Body of pancreas (tissue), 4 donors: ENCODE measurements at regions not wholly inside any gene's neighbourhood (a gene's known extent, or its start where the extent isn't known, plus 50 kb on each side); places are given as distances from the start of the nearest gene placed in this dataset.

Experiments used
- ATAC-seq: fragments of 150-250 bp; one replicate; pipeline ENCODE4 v1.9.1; 2016
- DNase-seq, 4 donors: peaks; one replicate each; pipeline ENCODE4 v3.0.0-alpha.2; 2019
- H3K27ac ChIP-seq, 4 donors: fragments of 200-600 bp; sonication (generic); 1 replicate in 3 of 4; 2 replicates in 1 of 4; pipeline versions ENCODE4 v1.5.1 to v1.6.1; 2016 to 2019; ENCODE audit warnings: mild to moderate bottlenecking in 1 of 4, mixed read lengths in 1 of 4, moderate library complexity in 1 of 4
- H3K27me3 ChIP-seq, 2 donors: fragments of 200-600 bp; sonication (generic); one replicate each; pipeline ENCODE4 v1.6.0; 2016; ENCODE audit warnings: mild to moderate bottlenecking in 1 of 2
- H3K36me3 ChIP-seq, 2 donors: fragments of 200-600 bp; sonication (generic); replicated peaks in 1 of 2; 2 replicates each; pipeline ENCODE4 v1.5.1; 2016; ENCODE audit warnings: low read depth in 2 of 2; ENCODE audit not compliant: insufficient read depth in 1 of 2
- H3K4me1 ChIP-seq: fragments of 200-600 bp; sonication (generic); one replicate; pipeline ENCODE4 v1.6.0; 2016
- H3K4me3 ChIP-seq, 2 donors: fragments of 200-600 bp; sonication (generic); 1 replicate in 1 of 2; 2 replicates in 1 of 2; pipeline ENCODE4 v1.5.1; 2016 to 2019
- H3K9me3 ChIP-seq, 3 donors: fragments of 200-600 bp; sonication (generic); 1 replicate in 2 of 3; 2 replicates in 1 of 3; pipeline ENCODE4 v1.5.1; 2016
- POLR2A ChIP-seq, 3 donors: fragments of 450-650 bp; IDR thresholded peaks; one replicate each; pipeline ENCODE4 v1.6.1; 2016; ENCODE audit warnings: antibody characterized with exemption in 3 of 3, mild to moderate bottlenecking in 2 of 3
- WGBS, 2 donors: methylation state at CpG; one replicate each; pipeline ENCODE4 v1.1.5; 2017; 5-methylcytosine and 5-hydroxymethylcytosine counted together
- intact Hi-C: fragments of 100-400 bp; cut with DNase I; formaldehyde crosslinking; loops from one replicate; pipeline ENCODE4 v1.15.1; 2023
- TF ChIP-seq, protein P1 (sequence below), 7 experiments: fragments of 450-650 bp in 4 of 7; fragments of 200-600 bp in 3 of 7; sonication (generic) in 3 of 7; IDR thresholded peaks; one replicate each; pipeline ENCODE4 v1.5.1; 2016 to 2019; ENCODE audit warnings: antibody characterized with exemption in 7 of 7

- no peaks in the 10 kb centered on the region for H3K27me3 ChIP-seq
- H3K4me3 ChIP-seq = no peak overlapping the region
- no peak for ATAC-seq
- H3K36me3 ChIP-seq = no peaks in the 10 kb centered on the region
- no peaks in the 10 kb centered on the region for H3K9me3 ChIP-seq
- intact Hi-C loops = no loop called here
- DNase-seq = no peak
- no peaks in the 10 kb centered on the region for H3K4me1 ChIP-seq
- TF ChIP-seq, protein P1, sequence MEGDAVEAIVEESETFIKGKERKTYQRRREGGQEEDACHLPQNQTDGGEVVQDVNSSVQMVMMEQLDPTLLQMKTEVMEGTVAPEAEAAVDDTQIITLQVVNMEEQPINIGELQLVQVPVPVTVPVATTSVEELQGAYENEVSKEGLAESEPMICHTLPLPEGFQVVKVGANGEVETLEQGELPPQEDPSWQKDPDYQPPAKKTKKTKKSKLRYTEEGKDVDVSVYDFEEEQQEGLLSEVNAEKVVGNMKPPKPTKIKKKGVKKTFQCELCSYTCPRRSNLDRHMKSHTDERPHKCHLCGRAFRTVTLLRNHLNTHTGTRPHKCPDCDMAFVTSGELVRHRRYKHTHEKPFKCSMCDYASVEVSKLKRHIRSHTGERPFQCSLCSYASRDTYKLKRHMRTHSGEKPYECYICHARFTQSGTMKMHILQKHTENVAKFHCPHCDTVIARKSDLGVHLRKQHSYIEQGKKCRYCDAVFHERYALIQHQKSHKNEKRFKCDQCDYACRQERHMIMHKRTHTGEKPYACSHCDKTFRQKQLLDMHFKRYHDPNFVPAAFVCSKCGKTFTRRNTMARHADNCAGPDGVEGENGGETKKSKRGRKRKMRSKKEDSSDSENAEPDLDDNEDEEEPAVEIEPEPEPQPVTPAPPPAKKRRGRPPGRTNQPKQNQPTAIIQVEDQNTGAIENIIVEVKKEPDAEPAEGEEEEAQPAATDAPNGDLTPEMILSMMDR (IDR thresholded peaks at IDR 0.05) = no peak
- TF ChIP-seq POLR2A (IDR thresholded peaks at IDR 0.05) = no peak
- no peak overlapping the region for H3K27ac ChIP-seq
These were observed 440.9 kb downstream of the LRIG3 start for GRCh38 chr12:58479401-58479800.

DNA sequence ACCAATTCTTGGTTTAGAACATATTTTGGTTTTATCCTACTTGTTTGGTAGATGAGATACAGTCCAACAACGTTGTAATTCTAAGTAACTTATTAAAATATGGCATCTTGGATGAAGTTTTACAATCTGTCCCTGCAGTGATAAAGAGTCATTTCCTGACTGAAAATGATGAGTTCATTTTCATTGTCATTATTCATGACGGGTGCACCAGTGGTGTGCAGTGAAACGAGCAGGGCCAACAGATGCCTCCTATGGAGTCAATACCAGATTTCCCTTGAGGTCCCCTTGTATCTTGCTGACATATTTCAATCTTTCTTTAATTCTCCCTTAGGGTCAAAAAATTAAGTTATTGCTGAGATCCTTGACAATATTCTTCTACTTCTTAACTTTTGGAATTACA, 438.5 kb downstream of the LRIG3 start:
- no peak for TF ChIP-seq POLR2A (IDR thresholded peaks at IDR 0.05)
- TF ChIP-seq, protein P1 (IDR thresholded peaks at IDR 0.05) = no peak
- H3K27me3 ChIP-seq = no peaks in the 10 kb centered on the region
- no peaks in the 10 kb centered on the region for H3K36me3 ChIP-seq

DNA sequence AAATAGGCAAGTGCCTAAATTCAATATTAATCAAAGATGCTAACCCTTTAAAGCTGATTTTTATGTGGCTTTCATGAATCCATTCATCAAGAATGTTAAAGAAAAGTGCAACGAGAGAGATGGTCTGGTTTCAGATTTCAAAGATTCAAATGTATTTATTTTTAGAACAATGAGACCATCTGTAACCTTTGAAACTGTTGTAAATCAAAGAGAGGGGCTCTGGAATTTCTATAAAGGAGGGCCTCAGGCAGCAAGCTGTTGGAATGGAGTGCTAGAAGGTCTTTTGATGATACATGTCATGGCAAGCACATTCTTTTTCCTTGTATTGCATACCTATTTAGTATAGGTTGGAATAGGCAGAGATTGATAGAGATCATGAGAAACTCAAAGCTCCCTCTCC, 433.0 kb downstream of the LRIG3 start:
- H3K36me3 ChIP-seq = no peaks in the 10 kb centered on the region
- H3K27ac ChIP-seq = no peak overlapping the region
- ATAC-seq (no peak), DNase-seq (no peak)
- intact Hi-C loops = no loop called here
- H3K27me3 ChIP-seq = no peaks in the 10 kb centered on the region
- WGBS, 2 donors = 11 to 17% methylated on average over 1 of the region's 1 CpG
- no peaks in the 10 kb centered on the region for H3K4me1 ChIP-seq
- no peak overlapping the region for H3K4me3 ChIP-seq
- TF ChIP-seq, protein P1 (IDR thresholded peaks at IDR 0.05) = no peak
- no peak for TF ChIP-seq POLR2A (IDR thresholded peaks at IDR 0.05)
- H3K9me3 ChIP-seq = no peaks in the 10 kb centered on the region

More for the DNA sequence above, 438.5 kb downstream of the LRIG3 start:
- Histone ChIP-seq H3K4me1 (no peaks in the 10 kb centered on the region), H3K9me3 (no peaks in the 10 kb centered on the region), H3K27ac (no peak overlapping the region), H3K4me3 (no peak overlapping the region)
- no peak for ATAC-seq
- no peak for DNase-seq
- WGBS, 2 donors = 40 to 41% methylated on average over 3 of the region's 3 CpGs
- intact Hi-C loops = no loop called here

DNA sequence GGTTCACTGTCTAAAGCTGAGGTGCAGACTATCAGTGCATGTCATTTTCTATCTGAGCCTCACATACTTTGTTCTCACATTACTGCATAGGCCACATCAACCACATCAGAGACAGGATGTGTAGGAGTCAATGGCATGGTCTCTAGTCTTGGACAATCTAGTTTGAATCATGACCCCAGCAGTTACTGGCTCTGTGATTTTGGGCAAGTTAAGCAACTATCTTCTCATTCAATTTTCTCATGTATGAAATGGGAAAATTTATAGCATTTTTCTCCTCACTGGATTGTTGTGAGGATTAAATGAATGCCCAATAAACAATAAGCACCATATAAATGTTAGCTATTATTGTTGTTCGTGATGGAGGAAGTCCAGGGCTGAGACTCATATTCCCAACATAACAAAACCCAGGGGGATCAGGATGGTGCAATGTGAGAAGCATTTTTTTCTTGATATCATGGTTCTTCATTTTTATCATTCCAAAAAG, 432.6 kb downstream of the LRIG3 start:
- H3K4me1 ChIP-seq = no peaks in the 10 kb centered on the region
- WGBS, 2 donors = 59 to 63% methylated on average over 1 of the region's 1 CpG

GRCh38 chr12:58489394-58489793, 430.9 kb downstream of the LRIG3 start:
- no peaks in the 10 kb centered on the region for H3K9me3 ChIP-seq
- intact Hi-C loops = no loop called here
- no peaks in the 10 kb centered on the region for H3K27me3 ChIP-seq
- H3K36me3 ChIP-seq = no peaks in the 10 kb centered on the region
- no peaks in the 10 kb centered on the region for H3K4me1 ChIP-seq
- no peak overlapping the region for H3K27ac ChIP-seq
- DNase-seq (no peak), ATAC-seq (no peak)
- WGBS, 2 donors = 71 to 87% methylated on average over 1 of the region's 1 CpG
- H3K4me3 ChIP-seq = no peak overlapping the region
- TF ChIP-seq, protein P1 (IDR thresholded peaks at IDR 0.05) = no peak

More for the DNA sequence above, 432.6 kb downstream of the LRIG3 start:
- Histone ChIP-seq H3K36me3 (no peaks in the 10 kb centered on the region), H3K27ac (no peak overlapping the region), H3K9me3 (no peaks in the 10 kb centered on the region), H3K27me3 (no peaks in the 10 kb centered on the region), H3K4me3 (no peak overlapping the region)
- intact Hi-C loops = no loop called here
- DNase-seq (no peak), ATAC-seq (no peak)
- no peak for TF ChIP-seq POLR2A (IDR thresholded peaks at IDR 0.05)
- TF ChIP-seq, protein P1 (IDR thresholded peaks at IDR 0.05) = no peak
